ENCODE measurements at regions not wholly inside any gene's neighbourhood (a gene's known extent, or its start where the extent isn't known, plus 50 kb on each side); places are given as distances from the start of the nearest gene placed in this dataset.

DNA sequence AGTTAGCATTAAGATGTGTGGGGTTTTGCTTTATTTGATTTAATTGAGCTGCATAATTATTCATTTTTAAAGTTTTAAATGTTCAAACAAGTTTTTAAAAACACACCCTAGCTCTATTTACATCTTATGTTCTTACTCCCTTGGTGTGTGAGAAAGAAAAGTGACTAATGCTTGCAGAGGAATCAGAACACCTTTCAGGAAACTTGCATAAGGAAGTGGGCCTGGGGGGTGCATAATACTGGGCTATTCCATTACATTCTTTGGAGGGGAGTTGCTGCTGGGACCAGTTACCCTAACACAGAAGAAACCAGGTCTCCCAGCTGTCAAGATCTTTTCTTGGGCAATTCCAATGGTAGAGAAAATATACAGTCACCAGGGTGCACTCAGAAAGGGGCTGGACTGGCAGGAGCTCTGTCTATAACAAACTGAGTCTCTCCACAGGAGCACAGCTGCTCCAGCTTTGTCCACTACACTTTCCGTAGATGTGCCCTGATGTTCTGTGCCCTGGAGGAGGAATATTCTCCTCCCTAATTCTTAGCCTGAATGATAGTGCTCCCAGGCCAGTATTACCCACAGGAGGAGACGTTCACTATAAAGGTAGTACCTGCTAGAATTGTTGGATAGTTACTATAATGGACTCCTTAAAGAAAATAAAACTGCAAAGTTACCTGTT, 304.2 kb downstream of the CDC14C start:
- H3K36me3 ChIP-seq (replicated peaks in 1 of 2; ENCODE audit: control insufficient read depth in 1 of 2, insufficient read depth in 2 of 2, low read length in 2 of 2), result no peaks in the 10 kb centered on the region
- no peak overlapping the region for H3K27ac ChIP-seq (ENCODE audit: low read depth in 1 of 2, low read length in 2 of 2)
- no peak overlapping the region for H2AFZ ChIP-seq (ENCODE audit: insufficient read depth, low read depth, low read length, poor library complexity, severe bottlenecking)
- H3K4me3 ChIP-seq (replicated peaks in 1 of 3; ENCODE audit: low read depth in 2 of 3, low read length in 3 of 3), result no peak overlapping the region
- WGBS (ENCODE audit: insufficient coverage), result no CpG with 5 or more reads among the region's 2 CpGs
- Mint-ChIP-seq H3K27ac (no peak overlapping the region), H3K36me3 (no peaks in the 10 kb centered on the region), H3K27me3 (ENCODE audit: low read depth in 3 of 3) (peaks cover 0 to 2% (median 0%) of the 10 kb centered on the region in 3 donors), H3K4me3 (no peak overlapping the region), H3K4me1 (no peaks in the 10 kb centered on the region), H3K9me3 (peaks cover 0 to 14% (median 0%) of the 10 kb centered on the region in 7 donors)
- no peaks in the 10 kb centered on the region for H3K27me3 ChIP-seq (ENCODE audit: control insufficient read depth in 2 of 2, insufficient read depth in 2 of 2, low read length in 2 of 2)
- no peaks in the 10 kb centered on the region for H4K20me1 ChIP-seq (ENCODE audit: insufficient read depth, low read length)
- no peak for DNase-seq
- H3K4me2 ChIP-seq (replicated peaks; ENCODE audit: extremely low read depth, low read length, poor library complexity, severe bottlenecking), result no peak overlapping the region
- no peaks in the 10 kb centered on the region for H3K9me3 ChIP-seq (replicated peaks in 1 of 2; ENCODE audit: control insufficient read depth in 1 of 2, insufficient read depth in 1 of 2, low read length in 2 of 2)
- no peaks in the 10 kb centered on the region for H3K4me1 ChIP-seq (ENCODE audit: control insufficient read depth in 1 of 2, insufficient read depth in 2 of 2, low read length in 2 of 2)
- H3K79me2 ChIP-seq (ENCODE audit: insufficient read depth, low read length), result no peaks in the 10 kb centered on the region
- TF ChIP-seq, protein P1, sequence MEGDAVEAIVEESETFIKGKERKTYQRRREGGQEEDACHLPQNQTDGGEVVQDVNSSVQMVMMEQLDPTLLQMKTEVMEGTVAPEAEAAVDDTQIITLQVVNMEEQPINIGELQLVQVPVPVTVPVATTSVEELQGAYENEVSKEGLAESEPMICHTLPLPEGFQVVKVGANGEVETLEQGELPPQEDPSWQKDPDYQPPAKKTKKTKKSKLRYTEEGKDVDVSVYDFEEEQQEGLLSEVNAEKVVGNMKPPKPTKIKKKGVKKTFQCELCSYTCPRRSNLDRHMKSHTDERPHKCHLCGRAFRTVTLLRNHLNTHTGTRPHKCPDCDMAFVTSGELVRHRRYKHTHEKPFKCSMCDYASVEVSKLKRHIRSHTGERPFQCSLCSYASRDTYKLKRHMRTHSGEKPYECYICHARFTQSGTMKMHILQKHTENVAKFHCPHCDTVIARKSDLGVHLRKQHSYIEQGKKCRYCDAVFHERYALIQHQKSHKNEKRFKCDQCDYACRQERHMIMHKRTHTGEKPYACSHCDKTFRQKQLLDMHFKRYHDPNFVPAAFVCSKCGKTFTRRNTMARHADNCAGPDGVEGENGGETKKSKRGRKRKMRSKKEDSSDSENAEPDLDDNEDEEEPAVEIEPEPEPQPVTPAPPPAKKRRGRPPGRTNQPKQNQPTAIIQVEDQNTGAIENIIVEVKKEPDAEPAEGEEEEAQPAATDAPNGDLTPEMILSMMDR (IDR thresholded peaks at IDR 0.05), result no peak
- no peak overlapping the region for H3K9ac ChIP-seq (ENCODE audit: insufficient read depth, low read length, poor library complexity, severe bottlenecking)
- intact Hi-C loops (cut with micrococcal nuclease), result no loop called here

DNA sequence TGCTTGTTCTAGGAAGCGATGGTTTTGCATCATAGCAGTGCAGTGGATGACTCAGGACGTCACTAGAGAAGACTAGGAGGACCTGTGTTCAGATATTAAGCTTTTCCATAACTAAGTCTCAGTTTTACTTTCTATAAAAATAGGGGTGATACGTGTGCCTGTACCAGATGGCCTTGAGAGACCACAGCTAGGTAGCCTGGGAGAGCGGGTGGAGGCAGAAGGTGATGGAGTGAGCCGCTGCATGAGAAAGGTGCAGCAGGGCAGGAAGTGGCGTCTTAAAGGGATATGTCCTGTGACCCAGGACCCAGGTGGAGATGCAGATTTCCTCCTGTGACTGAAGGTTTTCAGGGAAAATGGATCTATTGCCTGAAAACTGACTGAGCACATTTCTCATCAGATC, 304.9 kb downstream of the CDC14C start:
- Mint-ChIP-seq H3K36me3 (no peaks in the 10 kb centered on the region), H3K27me3 (ENCODE audit: low read depth in 3 of 3) (peaks cover 0 to 2% (median 0%) of the 10 kb centered on the region in 3 donors), H3K4me3 (no peak overlapping the region), H3K9me3 (peaks cover 0 to 14% (median 0%) of the 10 kb centered on the region in 7 donors), H3K27ac (no peak overlapping the region), H3K4me1 (no peaks in the 10 kb centered on the region)
- H3K4me3 ChIP-seq (replicated peaks in 1 of 3; ENCODE audit: low read depth in 2 of 3, low read length in 3 of 3), result no peak overlapping the region
- no peaks in the 10 kb centered on the region for H3K79me2 ChIP-seq (ENCODE audit: insufficient read depth, low read length)
- no peak for DNase-seq
- H3K9me3 ChIP-seq (replicated peaks in 1 of 2; ENCODE audit: control insufficient read depth in 1 of 2, insufficient read depth in 1 of 2, low read length in 2 of 2), result no peaks in the 10 kb centered on the region
- no peak overlapping the region for H3K27ac ChIP-seq (ENCODE audit: low read depth in 1 of 2, low read length in 2 of 2)
- no peak overlapping the region for H2AFZ ChIP-seq (ENCODE audit: insufficient read depth, low read depth, low read length, poor library complexity, severe bottlenecking)
- no peaks in the 10 kb centered on the region for H3K27me3 ChIP-seq (ENCODE audit: control insufficient read depth in 2 of 2, insufficient read depth in 2 of 2, low read length in 2 of 2)
- no peaks in the 10 kb centered on the region for H3K36me3 ChIP-seq (replicated peaks in 1 of 2; ENCODE audit: control insufficient read depth in 1 of 2, insufficient read depth in 2 of 2, low read length in 2 of 2)
- H3K4me1 ChIP-seq (ENCODE audit: control insufficient read depth in 1 of 2, insufficient read depth in 2 of 2, low read length in 2 of 2), result no peaks in the 10 kb centered on the region
- H3K9ac ChIP-seq (ENCODE audit: insufficient read depth, low read length, poor library complexity, severe bottlenecking), result no peak overlapping the region
- intact Hi-C loops (cut with micrococcal nuclease), result no loop called here
- no peaks in the 10 kb centered on the region for H4K20me1 ChIP-seq (ENCODE audit: insufficient read depth, low read length)
- H3K4me2 ChIP-seq (replicated peaks; ENCODE audit: extremely low read depth, low read length, poor library complexity, severe bottlenecking), result no peak overlapping the region
- TF ChIP-seq, protein P1 (IDR thresholded peaks at IDR 0.05), result no peak
- 71% methylated on average over 2 of the region's 6 CpGs for WGBS (ENCODE audit: insufficient coverage)
